MCF 10A (cell line): ENCODE measurements at regions not wholly inside any gene's neighbourhood (a gene's known extent, or its start where the extent isn't known, plus 50 kb on each side); places are given as distances from the start of the nearest gene placed in this dataset.
"Not testable (repeated sequence)": the region's sequence is repeated elsewhere in the genome, so short reads cannot be mapped to it uniquely, and the experiment has no call there.

ENCODE experiments used
- BruUV-seq: library from RNA; stranded (reverse); fragments of 400-500 nt; replicated peaks from 2 replicates; lab custom pipeline; 2021; lab: Mats Ljungman, UMichigan
- CTCF ChIA-PET: fragments of 300-600 bp; sonication (Branson Sonifier 250); formaldehyde crosslinking; extraction: SDS; loops from one replicate; lab custom pipeline; 2021; ENCODE audit warnings: antibody characterized with exemption, inconsistent platforms; lab: Yijun Ruan, JAX
- POLR2A ChIA-PET: fragments of 300-600, 350-650 bp; sonication (Branson Sonifier 250); formaldehyde crosslinking; extraction: SDS; loops from one replicate; lab custom pipeline; 2020; ENCODE audit warnings: antibody characterized with exemption, inconsistent platforms; lab: Yijun Ruan, JAX
- DNase-seq: peaks from one replicate; pipeline ENCODE4 v3.0.0-alpha.2; 2018; ENCODE audit not compliant: unreplicated experiment
- H3K27ac Mint-ChIP-seq: one replicate; pipeline ENCODE4 v1.8.0; 2022; ENCODE audit warnings: mild to moderate bottlenecking, low read depth, mixed read lengths; ENCODE audit not compliant: unreplicated experiment
- H3K27me3 Mint-ChIP-seq: one replicate; pipeline ENCODE4 v1.8.0; 2022; ENCODE audit warnings: mixed read lengths; ENCODE audit not compliant: insufficient read depth, unreplicated experiment
- H3K36me3 Mint-ChIP-seq: one replicate; pipeline ENCODE4 v1.8.0; 2022; ENCODE audit warnings: mild to moderate bottlenecking, moderate library complexity, mixed read lengths; ENCODE audit not compliant: insufficient read depth, unreplicated experiment
- H3K4me1 Mint-ChIP-seq: one replicate; pipeline ENCODE4 v1.8.0; 2022; ENCODE audit warnings: mixed read lengths; ENCODE audit not compliant: insufficient read depth, unreplicated experiment
- H3K4me3 Mint-ChIP-seq: one replicate; pipeline ENCODE4 v1.8.0; 2022; ENCODE audit warnings: mild to moderate bottlenecking, moderate library complexity, mixed read lengths; ENCODE audit not compliant: unreplicated experiment
- H3K9me3 Mint-ChIP-seq: one replicate; pipeline ENCODE4 v1.8.0; 2022; ENCODE audit warnings: mixed read lengths; ENCODE audit not compliant: unreplicated experiment
- intact Hi-C: fragments of 100-400 bp; cut with micrococcal nuclease; formaldehyde crosslinking; loops from 2 replicates; pipeline ENCODE4 v1.14.1; 2022
- TF ChIP-seq, protein P1 (sequence below): fragments of 200-600 bp; IDR thresholded peaks from one replicate; pipeline ENCODE4 v1.8.0; 2022; ENCODE audit warnings: antibody characterized with exemption, mild to moderate bottlenecking; ENCODE audit not compliant: unreplicated experiment

DNA sequence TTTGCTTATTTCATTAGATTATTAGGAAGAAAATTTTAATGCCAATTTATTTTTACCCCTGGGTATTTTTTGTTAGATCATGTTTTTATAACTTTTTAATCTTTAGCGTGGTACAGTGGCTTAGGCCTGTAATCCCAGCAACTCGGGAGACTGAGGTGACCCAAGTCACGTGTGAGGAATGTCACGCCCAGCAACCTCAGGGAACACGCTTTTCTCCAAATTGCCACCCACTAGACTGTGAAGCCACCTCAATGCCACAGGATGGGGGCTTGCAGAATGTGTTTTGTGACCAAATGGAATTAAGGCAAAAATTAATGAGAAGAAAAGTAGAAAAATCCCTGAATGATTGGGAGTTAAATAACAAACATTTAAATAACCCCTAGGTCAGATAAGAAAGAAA is 141.8 kb downstream of the LAT start:
- intact Hi-C loops = no loop called here
- no peaks in the 10 kb centered on the region for H3K36me3 Mint-ChIP-seq
- no peaks in the 10 kb centered on the region for H3K27me3 Mint-ChIP-seq
- BruUV-seq = no TSS peak
- POLR2A ChIA-PET = no interaction called here
- DNase-seq = no peak
- no peaks in the 10 kb centered on the region for H3K4me1 Mint-ChIP-seq
- no peaks in the 10 kb centered on the region for H3K9me3 Mint-ChIP-seq
- H3K4me3 Mint-ChIP-seq = no peak overlapping the region
- CTCF ChIA-PET = interaction anchor here (0.8 kb wide), 1 partner anchor 181 kb away, joined by 3 read pairs; no protein-coding TSS in a partner anchor
- H3K27ac Mint-ChIP-seq = no peak overlapping the region
- TF ChIP-seq, protein P1, sequence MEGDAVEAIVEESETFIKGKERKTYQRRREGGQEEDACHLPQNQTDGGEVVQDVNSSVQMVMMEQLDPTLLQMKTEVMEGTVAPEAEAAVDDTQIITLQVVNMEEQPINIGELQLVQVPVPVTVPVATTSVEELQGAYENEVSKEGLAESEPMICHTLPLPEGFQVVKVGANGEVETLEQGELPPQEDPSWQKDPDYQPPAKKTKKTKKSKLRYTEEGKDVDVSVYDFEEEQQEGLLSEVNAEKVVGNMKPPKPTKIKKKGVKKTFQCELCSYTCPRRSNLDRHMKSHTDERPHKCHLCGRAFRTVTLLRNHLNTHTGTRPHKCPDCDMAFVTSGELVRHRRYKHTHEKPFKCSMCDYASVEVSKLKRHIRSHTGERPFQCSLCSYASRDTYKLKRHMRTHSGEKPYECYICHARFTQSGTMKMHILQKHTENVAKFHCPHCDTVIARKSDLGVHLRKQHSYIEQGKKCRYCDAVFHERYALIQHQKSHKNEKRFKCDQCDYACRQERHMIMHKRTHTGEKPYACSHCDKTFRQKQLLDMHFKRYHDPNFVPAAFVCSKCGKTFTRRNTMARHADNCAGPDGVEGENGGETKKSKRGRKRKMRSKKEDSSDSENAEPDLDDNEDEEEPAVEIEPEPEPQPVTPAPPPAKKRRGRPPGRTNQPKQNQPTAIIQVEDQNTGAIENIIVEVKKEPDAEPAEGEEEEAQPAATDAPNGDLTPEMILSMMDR = no peak

DNA sequence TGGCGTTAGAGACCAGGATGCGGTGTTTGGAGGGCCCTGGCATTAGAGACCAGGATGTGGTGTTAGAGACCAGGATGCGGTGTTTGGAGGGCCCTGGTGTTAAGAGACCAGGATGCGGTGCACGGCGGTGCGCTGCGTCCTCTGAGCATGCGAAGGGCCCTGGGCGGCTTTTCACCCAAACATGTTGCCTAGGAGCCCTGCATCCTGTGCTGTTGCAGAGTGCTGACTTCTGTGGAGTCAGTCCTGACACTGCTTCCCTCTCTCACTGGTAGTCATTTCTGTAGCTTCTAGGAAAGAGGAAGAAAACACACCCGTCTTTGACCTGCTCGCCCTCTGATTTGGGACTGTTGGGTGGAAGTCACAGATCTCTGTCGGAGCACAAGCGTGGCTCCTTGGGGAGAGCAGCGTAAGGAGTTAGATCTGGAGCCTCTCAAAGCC is 141.2 kb downstream of the LAT start:
- no TSS peak for BruUV-seq
- no peak for DNase-seq
- no peaks in the 10 kb centered on the region for H3K9me3 Mint-ChIP-seq
- intact Hi-C loops = no loop called here
- no peaks in the 10 kb centered on the region for H3K27me3 Mint-ChIP-seq
- no peaks in the 10 kb centered on the region for H3K36me3 Mint-ChIP-seq
- no peak overlapping the region for H3K4me3 Mint-ChIP-seq
- POLR2A ChIA-PET = no interaction called here
- H3K27ac Mint-ChIP-seq = no peak overlapping the region
- CTCF ChIA-PET = interaction anchor here (0.8 kb wide), 1 partner anchor 182 kb away, joined by 3 read pairs; no protein-coding TSS in a partner anchor
- TF ChIP-seq, protein P1 = no peak
- H3K4me1 Mint-ChIP-seq = no peaks in the 10 kb centered on the region

DNA sequence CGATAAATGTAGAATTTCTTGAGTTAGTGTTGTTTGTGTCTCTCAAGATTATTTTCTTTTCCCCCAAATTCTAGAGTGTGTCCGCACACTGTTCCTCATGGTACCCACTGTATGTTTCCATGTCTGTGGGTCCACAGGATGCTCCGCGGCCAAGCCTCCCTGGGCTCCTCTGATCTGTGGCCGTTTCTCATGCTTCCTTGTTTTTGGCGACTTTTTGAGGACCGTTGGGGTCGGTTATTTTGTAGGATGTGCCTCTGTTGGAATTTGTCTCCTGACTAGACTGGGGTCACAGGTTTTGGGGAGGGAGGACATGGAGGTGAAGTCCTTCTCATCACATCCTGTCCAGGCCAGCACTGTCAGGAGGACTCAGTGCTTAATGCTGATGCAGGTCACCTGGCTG is 140.0 kb downstream of the LAT start:
- no peak for DNase-seq
- CTCF ChIA-PET = no interaction called here
- Mint-ChIP-seq H3K27ac (no peak overlapping the region), H3K4me1 (no peaks in the 10 kb centered on the region), H3K9me3 (no peaks in the 10 kb centered on the region), H3K27me3 (no peaks in the 10 kb centered on the region), H3K4me3 (no peak overlapping the region), H3K36me3 (no peaks in the 10 kb centered on the region)
- BruUV-seq = no TSS peak
- TF ChIP-seq, protein P1 = no peak
- POLR2A ChIA-PET = interaction anchor here (1.3 kb wide), 1 partner anchor 9 kb away, joined by 3 read pairs; no protein-coding TSS in a partner anchor
- intact Hi-C loops = no loop called here

DNA sequence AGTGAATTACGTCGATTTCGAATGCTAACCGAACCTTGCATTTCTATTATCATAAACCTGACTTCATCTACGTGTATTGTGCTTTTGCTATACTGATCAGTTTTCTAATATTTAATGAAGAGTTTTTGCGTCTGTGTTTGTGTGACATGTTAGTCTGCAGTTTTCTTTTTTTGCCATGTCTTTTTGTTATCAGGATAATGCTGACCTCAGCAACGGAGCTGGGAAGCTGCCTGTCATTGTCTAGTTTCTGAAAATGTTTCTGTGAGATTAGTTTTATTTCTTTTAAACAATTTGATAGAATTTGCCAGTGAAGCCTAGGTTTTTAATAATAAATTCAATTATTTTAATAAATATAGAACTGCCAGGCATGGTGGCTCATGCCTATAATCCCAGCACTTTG is 139.3 kb downstream of the LAT start:
- H3K36me3 Mint-ChIP-seq, H3K9me3 Mint-ChIP-seq, H3K27ac Mint-ChIP-seq, intact Hi-C loops, H3K4me1 Mint-ChIP-seq, BruUV-seq, DNase-seq, H3K4me3 Mint-ChIP-seq, H3K27me3 Mint-ChIP-seq, CTCF ChIA-PET: not testable (repeated sequence)
- POLR2A ChIA-PET = interaction anchor here (1.3 kb wide), 1 partner anchor 8 kb away, joined by 3 read pairs; no protein-coding TSS in a partner anchor

- DNase-seq, POLR2A ChIA-PET, H3K27ac Mint-ChIP-seq, CTCF ChIA-PET, H3K4me1 Mint-ChIP-seq, H3K9me3 Mint-ChIP-seq, H3K27me3 Mint-ChIP-seq, H3K4me3 Mint-ChIP-seq, H3K36me3 Mint-ChIP-seq, intact Hi-C loops, BruUV-seq: not testable (repeated sequence)
Observed at GRCh38 chr16:29120680-29121079, 135.8 kb downstream of the LAT start.

DNA sequence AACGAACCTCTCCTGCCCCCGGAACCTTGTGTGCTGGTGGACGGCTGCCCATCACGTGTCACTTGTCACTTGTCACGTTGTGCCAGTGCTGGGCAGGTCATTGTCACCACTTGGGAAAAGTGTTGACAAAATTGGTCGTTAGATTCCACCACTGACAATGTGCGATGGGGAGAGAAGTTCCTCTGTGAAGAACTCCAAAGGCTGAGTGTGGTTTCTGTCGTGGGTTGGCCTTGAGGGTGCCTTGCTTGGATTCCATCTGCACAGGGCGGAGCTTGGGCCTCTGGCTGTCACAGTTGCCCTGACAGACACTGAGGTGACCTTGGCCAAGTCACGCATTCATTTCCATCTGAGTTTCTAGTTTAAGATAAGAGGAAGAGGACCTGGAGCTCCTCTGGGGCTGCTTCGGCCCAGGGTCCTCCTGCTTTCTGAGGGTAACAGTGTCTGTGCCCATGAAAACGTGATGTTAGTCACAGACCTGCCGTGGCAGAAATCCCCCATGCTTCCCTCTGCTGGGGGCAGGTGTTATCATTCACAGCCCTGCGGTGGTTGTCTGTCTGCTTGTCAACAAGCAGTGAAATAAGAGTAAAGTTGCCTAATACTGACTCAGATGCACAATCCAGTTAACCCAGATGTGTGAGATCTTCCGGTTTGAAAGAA is 133.6 kb downstream of the LAT start:
- intact Hi-C loops, H3K27me3 Mint-ChIP-seq, H3K4me3 Mint-ChIP-seq, H3K27ac Mint-ChIP-seq, H3K4me1 Mint-ChIP-seq, H3K36me3 Mint-ChIP-seq, POLR2A ChIA-PET, BruUV-seq, DNase-seq, H3K9me3 Mint-ChIP-seq, CTCF ChIA-PET: not testable (repeated sequence)
